ENCODE measurements at regions not wholly inside any gene's neighbourhood (a gene's known extent, or its start where the extent isn't known, plus 50 kb on each side); places are given as distances from the start of the nearest gene placed in this dataset.

- no peak overlapping the region for H3K4me3 ChIP-seq
- ATAC-seq (no peak), DNase-seq (no peak)
- in situ Hi-C loops (cut with MboI; ENCODE audit: low sequenced_read_pairs in 4 of 4) = no loop called here
- H3K27ac ChIP-seq = no peak overlapping the region
- H3K27me3 ChIP-seq = no peaks in the 10 kb centered on the region
- no peak for TF ChIP-seq CTCF (IDR thresholded peaks at IDR 0.05 in 4 of 5, conservative IDR thresholded peaks at IDR 0.05 in 1 of 5)
- TF ChIP-seq POLR2A (IDR thresholded peaks at IDR 0.05) = no peak
- intact Hi-C loops (cut with DNase I; ENCODE audit: low total_unique reads) = no loop called here
- H3K4me1 ChIP-seq = no peaks in the 10 kb centered on the region
- H3K36me3 ChIP-seq = no peaks in the 10 kb centered on the region
- no peaks in the 10 kb centered on the region for H3K9me3 ChIP-seq
These were observed 290.2 kb downstream of the USP46 start for GRCh38 chr4:52368895-52369294.

- H3K27ac ChIP-seq = no peak overlapping the region
- no peak for DNase-seq
- no peak for ATAC-seq
- H3K4me3 ChIP-seq = no peak overlapping the region
- no peaks in the 10 kb centered on the region for H3K36me3 ChIP-seq
- intact Hi-C loops (cut with DNase I; ENCODE audit: low total_unique reads) (no loop called here), in situ Hi-C loops (cut with MboI; ENCODE audit: low sequenced_read_pairs in 4 of 4) (loop anchor here (10.0 kb wide), 1 partner anchor 615 kb away; no protein-coding TSS in a partner anchor)
- no peaks in the 10 kb centered on the region for H3K27me3 ChIP-seq
- H3K9me3 ChIP-seq = no peaks in the 10 kb centered on the region
- TF ChIP-seq CTCF (IDR thresholded peaks at IDR 0.05 in 4 of 5, conservative IDR thresholded peaks at IDR 0.05 in 1 of 5) (no peak), POLR2A (IDR thresholded peaks at IDR 0.05) (no peak)
- H3K4me1 ChIP-seq = no peaks in the 10 kb centered on the region
These were observed 289.5 kb downstream of the USP46 start for GRCh38 chr4:52369649-52370048.

- Histone ChIP-seq H3K27me3 (no peaks in the 10 kb centered on the region), H3K36me3 (no peaks in the 10 kb centered on the region), H3K4me3 (no peak overlapping the region), H3K4me1 (no peaks in the 10 kb centered on the region), H3K9me3 (no peaks in the 10 kb centered on the region), H3K27ac (no peak overlapping the region)
- DNase-seq (no peak), ATAC-seq (no peak)
- intact Hi-C loops (cut with DNase I; ENCODE audit: low total_unique reads) (no loop called here), in situ Hi-C loops (cut with MboI; ENCODE audit: low sequenced_read_pairs in 4 of 4) (loop anchor here (10.0 kb wide), 1 partner anchor 614 kb away; no protein-coding TSS in a partner anchor)
- TF ChIP-seq POLR2A (IDR thresholded peaks at IDR 0.05) (no peak), CTCF (IDR thresholded peaks at IDR 0.05 in 4 of 5, conservative IDR thresholded peaks at IDR 0.05 in 1 of 5) (no peak)
These were observed 288.5 kb downstream of the USP46 start for GRCh38 chr4:52370576-52370975.

GRCh38 chr4:52371841-52372240, 287.3 kb downstream of the USP46 start:
- intact Hi-C loops (cut with DNase I; ENCODE audit: low total_unique reads) (no loop called here), in situ Hi-C loops (cut with MboI; ENCODE audit: low sequenced_read_pairs in 4 of 4) (loop anchor here (10.0 kb wide), 1 partner anchor 613 kb away; no protein-coding TSS in a partner anchor)
- DNase-seq (no peak), ATAC-seq (no peak)
- Histone ChIP-seq H3K4me1 (no peaks in the 10 kb centered on the region), H3K27ac (no peak overlapping the region), H3K36me3 (no peaks in the 10 kb centered on the region), H3K9me3 (no peaks in the 10 kb centered on the region), H3K27me3 (no peaks in the 10 kb centered on the region), H3K4me3 (no peak overlapping the region)
- no peak for TF ChIP-seq POLR2A (IDR thresholded peaks at IDR 0.05)
- TF ChIP-seq CTCF (IDR thresholded peaks at IDR 0.05 in 4 of 5, conservative IDR thresholded peaks at IDR 0.05 in 1 of 5) = no peak

- H3K9me3 ChIP-seq = no peaks in the 10 kb centered on the region
- no peak overlapping the region for H3K27ac ChIP-seq
- no peak for TF ChIP-seq POLR2A (IDR thresholded peaks at IDR 0.05)
- no peak overlapping the region for H3K4me3 ChIP-seq
- intact Hi-C loops (cut with DNase I; ENCODE audit: low total_unique reads) (no loop called here), in situ Hi-C loops (cut with MboI; ENCODE audit: low sequenced_read_pairs in 4 of 4) (loop anchor here (10.0 kb wide), 1 partner anchor 613 kb away; no protein-coding TSS in a partner anchor)
- DNase-seq = no peak
- H3K4me1 ChIP-seq = no peaks in the 10 kb centered on the region
- ATAC-seq = no peak
- no peaks in the 10 kb centered on the region for H3K36me3 ChIP-seq
- no peaks in the 10 kb centered on the region for H3K27me3 ChIP-seq
These were observed 286.8 kb downstream of the USP46 start for GRCh38 chr4:52372269-52372668.
